ENCODE measurements at regions not wholly inside any gene's neighbourhood (a gene's known extent, or its start where the extent isn't known, plus 50 kb on each side); places are given as distances from the start of the nearest gene placed in this dataset.

- H3K27me3 ChIP-seq (ENCODE audit: low read depth, low read length): 0 out of 2 replicates have a peak, but pooled peaks cover 4% of the 10 kb centered on the region
- H3K4me1 ChIP-seq (ENCODE audit: low read length): peaks cover 8% of the 10 kb centered on the region
- no peak overlapping the region for H2AFZ ChIP-seq (ENCODE audit: low read depth, low read length)
- H3K9me3 ChIP-seq (ENCODE audit: insufficient read depth, low read length): no peaks in the 10 kb centered on the region
- no peak for TF ChIP-seq EZH2phosphoT487 (IDR thresholded peaks at IDR 0.05; ENCODE audit: low read depth)
- TF ChIP-seq CTCF (IDR thresholded peaks at IDR 0.05; ENCODE audit: low read depth, low read length): peak; percentile 39
- no peaks in the 10 kb centered on the region for H4K20me1 ChIP-seq (ENCODE audit: insufficient read depth, low read length)
- H3K79me2 ChIP-seq (ENCODE audit: low read length): no peaks in the 10 kb centered on the region
- H3K36me3 ChIP-seq (replicated peaks; ENCODE audit: low read depth, low read length): no peaks in the 10 kb centered on the region
- H3K9ac ChIP-seq (ENCODE audit: low read length): no peak overlapping the region
- no peak overlapping the region for H3K4me3 ChIP-seq (ENCODE audit: low read length)
- H3K4me2 ChIP-seq (ENCODE audit: low read length): no peak overlapping the region
- no peak overlapping the region for H3K27ac ChIP-seq (ENCODE audit: low read length)
Observed at GRCh38 chr2:181239201-181239799, 217.9 kb upstream of the ITGA4 start.

- Histone ChIP-seq H2AFZ (ENCODE audit: low read depth, low read length) (no peak overlapping the region), H3K79me2 (ENCODE audit: low read length) (no peaks in the 10 kb centered on the region), H3K27me3 (ENCODE audit: low read depth, low read length) (0 out of 2 replicates have a peak, but pooled peaks cover 4% of the 10 kb centered on the region), H3K4me3 (ENCODE audit: low read length) (no peak overlapping the region), H3K27ac (ENCODE audit: low read length) (no peak overlapping the region), H3K9ac (ENCODE audit: low read length) (no peak overlapping the region), H3K9me3 (ENCODE audit: insufficient read depth, low read length) (no peaks in the 10 kb centered on the region), H3K4me1 (ENCODE audit: low read length) (peaks cover 8% of the 10 kb centered on the region), H3K4me2 (ENCODE audit: low read length) (no peak overlapping the region), H4K20me1 (ENCODE audit: insufficient read depth, low read length) (no peaks in the 10 kb centered on the region), H3K36me3 (replicated peaks; ENCODE audit: low read depth, low read length) (no peaks in the 10 kb centered on the region)
- TF ChIP-seq CTCF (IDR thresholded peaks at IDR 0.05; ENCODE audit: low read depth, low read length) (no peak), EZH2phosphoT487 (IDR thresholded peaks at IDR 0.05; ENCODE audit: low read depth) (no peak)
Observed at GRCh38 chr2:181240844-181241243, 216.3 kb upstream of the ITGA4 start.

- H3K4me1 ChIP-seq (ENCODE audit: low read length): peaks cover 3% of the 10 kb centered on the region
- 0 out of 2 replicates have a peak, but pooled peaks cover 4% of the 10 kb centered on the region for H3K27me3 ChIP-seq (ENCODE audit: low read depth, low read length)
- H3K4me2 ChIP-seq (ENCODE audit: low read length): no peak overlapping the region
- no peaks in the 10 kb centered on the region for H4K20me1 ChIP-seq (ENCODE audit: insufficient read depth, low read length)
- TF ChIP-seq EZH2phosphoT487 (IDR thresholded peaks at IDR 0.05; ENCODE audit: low read depth) (no peak), CTCF (IDR thresholded peaks at IDR 0.05; ENCODE audit: low read depth, low read length) (no peak)
- no peak overlapping the region for H3K4me3 ChIP-seq (ENCODE audit: low read length)
- H3K27ac ChIP-seq (ENCODE audit: low read length): no peak overlapping the region
- no peaks in the 10 kb centered on the region for H3K9me3 ChIP-seq (ENCODE audit: insufficient read depth, low read length)
- H3K36me3 ChIP-seq (replicated peaks; ENCODE audit: low read depth, low read length): no peaks in the 10 kb centered on the region
- no peak overlapping the region for H2AFZ ChIP-seq (ENCODE audit: low read depth, low read length)
- H3K79me2 ChIP-seq (ENCODE audit: low read length): no peaks in the 10 kb centered on the region
- no peak overlapping the region for H3K9ac ChIP-seq (ENCODE audit: low read length)
Observed at GRCh38 chr2:181241366-181241765, 215.8 kb upstream of the ITGA4 start.

GRCh38 chr2:181241797-181242196 is 215.4 kb upstream of the ITGA4 start:
- TF ChIP-seq CTCF (IDR thresholded peaks at IDR 0.05; ENCODE audit: low read depth, low read length) (no peak), EZH2phosphoT487 (IDR thresholded peaks at IDR 0.05; ENCODE audit: low read depth) (no peak)
- Histone ChIP-seq H3K4me2 (ENCODE audit: low read length) (no peak overlapping the region), H3K27me3 (ENCODE audit: low read depth, low read length) (0 out of 2 replicates have a peak, but pooled peaks cover 4% of the 10 kb centered on the region), H2AFZ (ENCODE audit: low read depth, low read length) (no peak overlapping the region), H3K79me2 (ENCODE audit: low read length) (no peaks in the 10 kb centered on the region), H4K20me1 (ENCODE audit: insufficient read depth, low read length) (no peaks in the 10 kb centered on the region), H3K9me3 (ENCODE audit: insufficient read depth, low read length) (no peaks in the 10 kb centered on the region), H3K4me3 (ENCODE audit: low read length) (no peak overlapping the region), H3K4me1 (ENCODE audit: low read length) (peaks cover 3% of the 10 kb centered on the region; the same call in 1 of the 2 replicates), H3K27ac (ENCODE audit: low read length) (no peak overlapping the region), H3K9ac (ENCODE audit: low read length) (no peak overlapping the region), H3K36me3 (replicated peaks; ENCODE audit: low read depth, low read length) (no peaks in the 10 kb centered on the region)
